CD8-positive, alpha-beta memory T cell (primary cell): ENCODE measurements at regions not wholly inside any gene's neighbourhood (a gene's known extent, or its start where the extent isn't known, plus 50 kb on each side); places are given as distances from the start of the nearest gene placed in this dataset.

ENCODE experiments used
- CTCF ChIA-PET: fragments of 350-600 bp; sonication (Branson Sonifier 250); formaldehyde crosslinking; loops from one replicate; lab custom pipeline; 2021; ENCODE audit warnings: antibody characterized with exemption; lab: Charles Lee
- POLR2A ChIA-PET: fragments of 350-600 bp; sonication (Branson Sonifier 250); formaldehyde crosslinking; loops from one replicate; lab custom pipeline; 2021; ENCODE audit warnings: antibody characterized with exemption; lab: Charles Lee
- DNase-seq, 5 donors: peaks; one replicate each; pipeline versions ENCODE4 v3.0.0 to v3.0.0-alpha.2; 2020 to 2022; ENCODE audit warnings: mixed read lengths in 1 of 5
- H3K27ac ChIP-seq: one replicate; pipeline ENCODE4 v1.7.0; 2013; ENCODE audit warnings: low read depth, mild to moderate bottlenecking, low read length, moderate library complexity
- H3K27me3 ChIP-seq: 2 replicates; pipeline ENCODE4 v1.7.0; 2013; ENCODE audit warnings: low read length, mild to moderate bottlenecking; ENCODE audit not compliant: insufficient read depth, poor library complexity, severe bottlenecking
- H3K36me3 ChIP-seq: 2 replicates; pipeline ENCODE4 v1.7.0; 2013; ENCODE audit warnings: mild to moderate bottlenecking, low read length, moderate library complexity; ENCODE audit not compliant: insufficient read depth
- H3K4me1 ChIP-seq: 2 replicates; pipeline ENCODE4 v1.7.0; 2013; ENCODE audit warnings: mild to moderate bottlenecking, low read length, moderate library complexity; ENCODE audit not compliant: insufficient read depth
- H3K4me3 ChIP-seq: 2 replicates; pipeline ENCODE4 v1.7.0; 2013; ENCODE audit warnings: mild to moderate bottlenecking, low read length
- H3K9me3 ChIP-seq: 2 replicates; pipeline ENCODE4 v1.7.0; 2013; ENCODE audit warnings: mild to moderate bottlenecking, low read length
- H3K27ac Mint-ChIP-seq, 8 donors: one replicate each; pipeline ENCODE4 v1.8.0; 2020 to 2021; ENCODE audit warnings: mixed read lengths in 8 of 8, mild to moderate bottlenecking in 6 of 8, inconsistent platforms in 3 of 8, moderate library complexity in 3 of 8
- H3K27me3 Mint-ChIP-seq, 2 donors: one replicate each; pipeline ENCODE4 v1.8.0; 2020 to 2021; ENCODE audit warnings: mixed read lengths in 2 of 2, mild to moderate bottlenecking in 1 of 2, moderate library complexity in 1 of 2
- H3K36me3 Mint-ChIP-seq, 3 donors: one replicate each; pipeline ENCODE4 v1.8.0; 2020 to 2021; ENCODE audit warnings: mixed read lengths in 3 of 3, inconsistent platforms in 1 of 3, mild to moderate bottlenecking in 1 of 3
- H3K4me1 Mint-ChIP-seq, 3 donors: one replicate each; pipeline ENCODE4 v1.8.0; 2020 to 2021; ENCODE audit warnings: mixed read lengths in 3 of 3, inconsistent platforms in 1 of 3, mild to moderate bottlenecking in 1 of 3
- H3K4me3 Mint-ChIP-seq, 7 donors: one replicate each; pipeline ENCODE4 v1.8.0; 2020 to 2021; ENCODE audit warnings: mixed read lengths in 7 of 7, mild to moderate bottlenecking in 6 of 7, moderate library complexity in 4 of 7, inconsistent platforms in 2 of 7
- H3K9me3 Mint-ChIP-seq, 5 donors: one replicate each; pipeline ENCODE4 v1.8.0; 2020 to 2022; ENCODE audit warnings: mixed read lengths in 5 of 5, mild to moderate bottlenecking in 3 of 5, moderate library complexity in 2 of 5, inconsistent platforms in 1 of 5

- no peaks in the 10 kb centered on the region for H3K27me3 ChIP-seq
- H3K4me3 ChIP-seq, result no peak overlapping the region
- Mint-ChIP-seq H3K36me3 (no peaks in the 10 kb centered on the region), H3K27me3 (peaks cover 2% of the 10 kb centered on the region in 2 donors), H3K4me1 (no peaks in the 10 kb centered on the region), H3K4me3 (no peak overlapping the region), H3K9me3 (no peaks in the 10 kb centered on the region), H3K27ac (no peak overlapping the region)
- no peaks in the 10 kb centered on the region for H3K9me3 ChIP-seq
- H3K4me1 ChIP-seq, result no peaks in the 10 kb centered on the region
- H3K27ac ChIP-seq, result no peak overlapping the region
- H3K36me3 ChIP-seq, result no peaks in the 10 kb centered on the region
- ChIA-PET CTCF (no interaction called here), POLR2A (no interaction called here)
- DNase-seq, result no peak
Observed at GRCh38 chr10:128526791-128527375, 400.7 kb upstream of the MKI67 start.

- CTCF ChIA-PET, result no interaction called here
- H3K27me3 ChIP-seq, result no peaks in the 10 kb centered on the region
- no peaks in the 10 kb centered on the region for H3K4me1 ChIP-seq
- Mint-ChIP-seq H3K27ac (no peak overlapping the region), H3K36me3 (no peaks in the 10 kb centered on the region), H3K4me3 (no peak overlapping the region), H3K27me3 (peaks cover 0 to 2% of the 10 kb centered on the region in 2 donors), H3K9me3 (peaks cover 0 to 2% (median 0%) of the 10 kb centered on the region in 5 donors), H3K4me1 (no peaks in the 10 kb centered on the region)
- H3K4me3 ChIP-seq, result no peak overlapping the region
- DNase-seq, result no peak
- H3K9me3 ChIP-seq, result no peaks in the 10 kb centered on the region
- H3K36me3 ChIP-seq, result no peaks in the 10 kb centered on the region
- H3K27ac ChIP-seq, result no peak overlapping the region
- POLR2A ChIA-PET, result no interaction called here
Observed at GRCh38 chr10:128527711-128528110, 401.5 kb upstream of the MKI67 start.

GRCh38 chr10:128528167-128528566, 401.9 kb upstream of the MKI67 start:
- no peak overlapping the region for H3K27ac Mint-ChIP-seq
- H3K4me1 Mint-ChIP-seq, result no peaks in the 10 kb centered on the region
- no peaks in the 10 kb centered on the region for H3K4me1 ChIP-seq
- H3K36me3 ChIP-seq, result no peaks in the 10 kb centered on the region
- no peak for DNase-seq
- H3K36me3 Mint-ChIP-seq, result no peaks in the 10 kb centered on the region
- H3K4me3 Mint-ChIP-seq, result no peak overlapping the region
- ChIA-PET POLR2A (no interaction called here), CTCF (no interaction called here)
- peaks cover 0 to 2% of the 10 kb centered on the region in 2 donors for H3K27me3 Mint-ChIP-seq
- H3K27me3 ChIP-seq, result no peaks in the 10 kb centered on the region
- peaks cover 0 to 3% (median 0%) of the 10 kb centered on the region in 5 donors for H3K9me3 Mint-ChIP-seq
- H3K4me3 ChIP-seq, result no peak overlapping the region
- no peak overlapping the region for H3K27ac ChIP-seq
- H3K9me3 ChIP-seq, result no peaks in the 10 kb centered on the region

- POLR2A ChIA-PET, result no interaction called here
- no peak for DNase-seq
- H3K27ac Mint-ChIP-seq, result no peak overlapping the region
- no peak overlapping the region for H3K4me3 Mint-ChIP-seq
- Histone ChIP-seq H3K27ac (no peak overlapping the region), H3K9me3 (no peaks in the 10 kb centered on the region), H3K27me3 (no peaks in the 10 kb centered on the region), H3K4me3 (no peak overlapping the region), H3K4me1 (no peaks in the 10 kb centered on the region), H3K36me3 (no peaks in the 10 kb centered on the region)
- H3K9me3 Mint-ChIP-seq, result peaks cover 0 to 3% (median 0%) of the 10 kb centered on the region in 5 donors
- H3K27me3 Mint-ChIP-seq, result peaks cover 0 to 2% of the 10 kb centered on the region in 2 donors
- H3K4me1 Mint-ChIP-seq, result no peaks in the 10 kb centered on the region
- H3K36me3 Mint-ChIP-seq, result peaks cover 0 to 3% (median 0%) of the 10 kb centered on the region in 3 donors
- CTCF ChIA-PET, result no interaction called here
Observed at GRCh38 chr10:128528781-128529180, 402.6 kb upstream of the MKI67 start.

GRCh38 chr10:128529225-128529624, 403.0 kb upstream of the MKI67 start:
- Histone ChIP-seq H3K4me3 (no peak overlapping the region), H3K4me1 (no peaks in the 10 kb centered on the region), H3K36me3 (no peaks in the 10 kb centered on the region), H3K27ac (no peak overlapping the region), H3K9me3 (no peaks in the 10 kb centered on the region), H3K27me3 (no peaks in the 10 kb centered on the region)
- Mint-ChIP-seq H3K4me3 (no peak overlapping the region), H3K4me1 (no peaks in the 10 kb centered on the region), H3K36me3 (peaks cover 0 to 4% (median 0%) of the 10 kb centered on the region in 3 donors), H3K27me3 (peaks cover 0 to 2% of the 10 kb centered on the region in 2 donors), H3K9me3 (peaks cover 0 to 3% (median 0%) of the 10 kb centered on the region in 5 donors), H3K27ac (no peak overlapping the region)
- ChIA-PET CTCF (no interaction called here), POLR2A (no interaction called here)
- DNase-seq, result no peak

- no peak overlapping the region for H3K4me3 ChIP-seq
- peaks cover 0 to 4% (median 0%) of the 10 kb centered on the region in 3 donors for H3K36me3 Mint-ChIP-seq
- no peaks in the 10 kb centered on the region for H3K36me3 ChIP-seq
- no peaks in the 10 kb centered on the region for H3K4me1 Mint-ChIP-seq
- H3K4me3 Mint-ChIP-seq, result no peak overlapping the region
- no peaks in the 10 kb centered on the region for H3K9me3 ChIP-seq
- POLR2A ChIA-PET, result no interaction called here
- H3K27ac Mint-ChIP-seq, result no peak overlapping the region
- H3K27me3 ChIP-seq, result no peaks in the 10 kb centered on the region
- no peak for DNase-seq
- no peaks in the 10 kb centered on the region for H3K4me1 ChIP-seq
- peaks cover 6 to 9% of the 10 kb centered on the region in 2 donors for H3K27me3 Mint-ChIP-seq
- no peak overlapping the region for H3K27ac ChIP-seq
- peaks cover 0 to 3% (median 0%) of the 10 kb centered on the region in 5 donors for H3K9me3 Mint-ChIP-seq
- CTCF ChIA-PET, result no interaction called here
Observed at GRCh38 chr10:128530301-128530700, 404.1 kb upstream of the MKI67 start.

GRCh38 chr10:128530946-128531345, 404.7 kb upstream of the MKI67 start:
- H3K36me3 Mint-ChIP-seq, result peaks cover 0 to 4% (median 0%) of the 10 kb centered on the region in 3 donors
- no peaks in the 10 kb centered on the region for H3K4me1 ChIP-seq
- peaks cover 6 to 9% of the 10 kb centered on the region in 2 donors for H3K27me3 Mint-ChIP-seq
- H3K4me3 ChIP-seq, result no peak overlapping the region
- no peaks in the 10 kb centered on the region for H3K36me3 ChIP-seq
- H3K4me3 Mint-ChIP-seq, result no peak overlapping the region
- CTCF ChIA-PET, result no interaction called here
- peaks cover 0 to 3% (median 0%) of the 10 kb centered on the region in 5 donors for H3K9me3 Mint-ChIP-seq
- H3K27me3 ChIP-seq, result no peaks in the 10 kb centered on the region
- no peak overlapping the region for H3K27ac Mint-ChIP-seq
- no peaks in the 10 kb centered on the region for H3K9me3 ChIP-seq
- H3K27ac ChIP-seq, result no peak overlapping the region
- POLR2A ChIA-PET, result no interaction called here
- H3K4me1 Mint-ChIP-seq, result no peaks in the 10 kb centered on the region
- DNase-seq, result no peak

- peaks cover 0 to 4% (median 0%) of the 10 kb centered on the region in 3 donors for H3K36me3 Mint-ChIP-seq
- H3K4me3 Mint-ChIP-seq, result no peak overlapping the region
- POLR2A ChIA-PET, result no interaction called here
- Histone ChIP-seq H3K4me1 (no peaks in the 10 kb centered on the region), H3K27ac (no peak overlapping the region), H3K36me3 (no peaks in the 10 kb centered on the region), H3K27me3 (peaks cover 6% of the 10 kb centered on the region), H3K9me3 (no peaks in the 10 kb centered on the region), H3K4me3 (no peak overlapping the region)
- H3K27ac Mint-ChIP-seq, result no peak overlapping the region
- no peaks in the 10 kb centered on the region for H3K4me1 Mint-ChIP-seq
- peaks cover 12 to 23% of the 10 kb centered on the region in 2 donors for H3K27me3 Mint-ChIP-seq
- DNase-seq, result no peak
- CTCF ChIA-PET, result no interaction called here
- peaks cover 0 to 5% (median 0%) of the 10 kb centered on the region in 5 donors for H3K9me3 Mint-ChIP-seq
Observed at GRCh38 chr10:128534686-128535085, 408.5 kb upstream of the MKI67 start.
